ENCODE measurements at regions not wholly inside any gene's neighbourhood (a gene's known extent, or its start where the extent isn't known, plus 50 kb on each side); places are given as distances from the start of the nearest gene placed in this dataset.

GRCh38 chr11:105458071-105458470 lies 151.8 kb upstream of the GRIA4 start:
- no peaks in the 10 kb centered on the region for H3K36me3 ChIP-seq (ENCODE audit: insufficient read depth, low read length)
- H3K4me2 ChIP-seq (ENCODE audit: low read length) = no peak overlapping the region
- Mint-ChIP-seq H3K9me3 (ENCODE audit: unreplicated experiment) (no peaks in the 10 kb centered on the region), H3K36me3 (ENCODE audit: low read depth, unreplicated experiment) (no peaks in the 10 kb centered on the region), H3K4me1 (ENCODE audit: low read depth, unreplicated experiment) (no peaks in the 10 kb centered on the region), H3K27me3 (ENCODE audit: low read depth, unreplicated experiment) (no peaks in the 10 kb centered on the region), H3K4me3 (ENCODE audit: unreplicated experiment) (no peak overlapping the region), H3K27ac (ENCODE audit: unreplicated experiment) (no peak overlapping the region)
- DNase-seq (ENCODE audit: low read depth) (no peak), FAIRE-seq (no peak)
- no peak overlapping the region for H3K9ac ChIP-seq (ENCODE audit: low read length)
- H3K27me3 ChIP-seq (ENCODE audit: insufficient read depth, low read length) = no peaks in the 10 kb centered on the region
- H3K27ac ChIP-seq (ENCODE audit: low read depth, low read length) = no peak overlapping the region
- no peaks in the 10 kb centered on the region for H3K9me3 ChIP-seq (ENCODE audit: insufficient read depth, low read depth, low read length)
- H3K79me2 ChIP-seq (ENCODE audit: insufficient read depth, low read length) = no peaks in the 10 kb centered on the region
- TF ChIP-seq EZH2 (IDR thresholded peaks at IDR 0.05; ENCODE audit: insufficient read depth, low read length) = no peak
- TF ChIP-seq CTCF (IDR thresholded peaks at IDR 0.05; ENCODE audit: insufficient read depth, low read depth, low read length) = no peak
- H3K4me1 ChIP-seq (ENCODE audit: insufficient read depth, low read length) = no peaks in the 10 kb centered on the region
- no peaks in the 10 kb centered on the region for H4K20me1 ChIP-seq (ENCODE audit: insufficient read depth, low read length)
- no peak overlapping the region for H2AFZ ChIP-seq (ENCODE audit: low read depth, low read length)
- H3K4me3 ChIP-seq (ENCODE audit: insufficient read depth, low read depth, low read length) = no peak overlapping the region

GRCh38 chr11:105456950-105457349 lies 152.9 kb upstream of the GRIA4 start:
- Histone ChIP-seq H3K9me3 (ENCODE audit: insufficient read depth, low read depth, low read length) (no peaks in the 10 kb centered on the region), H3K36me3 (ENCODE audit: insufficient read depth, low read length) (no peaks in the 10 kb centered on the region), H3K27ac (ENCODE audit: low read depth, low read length) (no peak overlapping the region), H3K9ac (ENCODE audit: low read length) (no peak overlapping the region), H2AFZ (ENCODE audit: low read depth, low read length) (no peak overlapping the region), H4K20me1 (ENCODE audit: insufficient read depth, low read length) (no peaks in the 10 kb centered on the region), H3K4me2 (ENCODE audit: low read length) (no peak overlapping the region), H3K4me3 (ENCODE audit: insufficient read depth, low read depth, low read length) (no peak overlapping the region), H3K4me1 (ENCODE audit: insufficient read depth, low read length) (no peaks in the 10 kb centered on the region), H3K27me3 (ENCODE audit: insufficient read depth, low read length) (no peaks in the 10 kb centered on the region), H3K79me2 (ENCODE audit: insufficient read depth, low read length) (no peaks in the 10 kb centered on the region)
- H3K27me3 Mint-ChIP-seq (ENCODE audit: low read depth, unreplicated experiment) = no peaks in the 10 kb centered on the region
- TF ChIP-seq CTCF (IDR thresholded peaks at IDR 0.05; ENCODE audit: insufficient read depth, low read depth, low read length) (no peak), EZH2 (IDR thresholded peaks at IDR 0.05; ENCODE audit: insufficient read depth, low read length) (no peak)
- no peaks in the 10 kb centered on the region for H3K36me3 Mint-ChIP-seq (ENCODE audit: low read depth, unreplicated experiment)
- FAIRE-seq = no peak
- no peaks in the 10 kb centered on the region for H3K9me3 Mint-ChIP-seq (ENCODE audit: unreplicated experiment)
- H3K4me3 Mint-ChIP-seq (ENCODE audit: unreplicated experiment) = no peak overlapping the region
- DNase-seq (ENCODE audit: low read depth) = no peak
- H3K4me1 Mint-ChIP-seq (ENCODE audit: low read depth, unreplicated experiment) = no peaks in the 10 kb centered on the region
- no peak overlapping the region for H3K27ac Mint-ChIP-seq (ENCODE audit: unreplicated experiment)

GRCh38 chr11:105449100-105449734 lies 160.7 kb upstream of the GRIA4 start:
- no peaks in the 10 kb centered on the region for H3K4me1 ChIP-seq (ENCODE audit: insufficient read depth, low read length)
- no peaks in the 10 kb centered on the region for H3K79me2 ChIP-seq (ENCODE audit: insufficient read depth, low read length)
- H3K36me3 ChIP-seq (ENCODE audit: insufficient read depth, low read length) = no peaks in the 10 kb centered on the region
- no peaks in the 10 kb centered on the region for H3K4me1 Mint-ChIP-seq (ENCODE audit: low read depth, unreplicated experiment)
- no peak overlapping the region for H3K9ac ChIP-seq (ENCODE audit: low read length)
- no peak overlapping the region for H3K27ac Mint-ChIP-seq (ENCODE audit: unreplicated experiment)
- no peak for DNase-seq (ENCODE audit: low read depth)
- H2AFZ ChIP-seq (ENCODE audit: low read depth, low read length) = no peak overlapping the region
- no peak overlapping the region for H3K4me3 ChIP-seq (ENCODE audit: insufficient read depth, low read depth, low read length)
- no peaks in the 10 kb centered on the region for H3K36me3 Mint-ChIP-seq (ENCODE audit: low read depth, unreplicated experiment)
- H3K27me3 Mint-ChIP-seq (ENCODE audit: low read depth, unreplicated experiment) = no peaks in the 10 kb centered on the region
- H3K9me3 ChIP-seq (ENCODE audit: insufficient read depth, low read depth, low read length) = peaks cover under 1% of the 10 kb centered on the region
- no peak overlapping the region for H3K4me3 Mint-ChIP-seq (ENCODE audit: unreplicated experiment)
- no peak overlapping the region for H3K27ac ChIP-seq (ENCODE audit: low read depth, low read length)
- no peaks in the 10 kb centered on the region for H4K20me1 ChIP-seq (ENCODE audit: insufficient read depth, low read length)
- no peak overlapping the region for H3K4me2 ChIP-seq (ENCODE audit: low read length)
- H3K9me3 Mint-ChIP-seq (ENCODE audit: unreplicated experiment) = peaks cover 3% of the 10 kb centered on the region
- no peak for FAIRE-seq
- TF ChIP-seq EZH2 (IDR thresholded peaks at IDR 0.05; ENCODE audit: insufficient read depth, low read length) (no peak), CTCF (IDR thresholded peaks at IDR 0.05; ENCODE audit: insufficient read depth, low read depth, low read length) (no peak)
- H3K27me3 ChIP-seq (ENCODE audit: insufficient read depth, low read length) = no peaks in the 10 kb centered on the region
